ENCODE measurements at regions not wholly inside any gene's neighbourhood (a gene's known extent, or its start where the extent isn't known, plus 50 kb on each side); places are given as distances from the start of the nearest gene placed in this dataset.

DNA sequence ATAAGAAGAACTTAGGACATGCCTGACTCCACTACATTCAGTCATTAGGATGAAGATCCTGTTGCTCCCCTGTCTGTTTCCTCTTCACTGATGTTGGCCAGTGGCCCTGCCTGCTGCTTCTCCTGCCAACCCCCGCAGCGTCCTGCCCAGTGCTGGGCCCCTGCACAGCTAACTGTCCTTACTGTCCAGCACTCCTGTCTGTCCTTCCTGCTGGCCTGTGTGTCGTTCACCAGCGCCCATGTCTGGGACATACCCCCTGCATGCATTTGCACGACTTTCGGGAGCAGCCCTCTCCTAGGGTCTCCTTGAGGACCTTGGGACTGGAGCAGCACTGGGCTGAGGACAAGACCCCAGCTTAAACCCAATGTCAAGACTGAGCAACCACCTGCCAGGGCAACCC is 547.6 kb downstream of the BNC2 start:
- Mint-ChIP-seq H3K36me3 (ENCODE audit: insufficient read depth, unreplicated experiment) (no peaks in the 10 kb centered on the region), H3K4me1 (ENCODE audit: low read depth, unreplicated experiment) (no peaks in the 10 kb centered on the region), H3K4me3 (ENCODE audit: low read depth, unreplicated experiment) (no peak overlapping the region), H3K9me3 (ENCODE audit: low read depth, unreplicated experiment) (no peaks in the 10 kb centered on the region), H3K27ac (ENCODE audit: unreplicated experiment) (no peak overlapping the region), H3K27me3 (ENCODE audit: unreplicated experiment) (no peaks in the 10 kb centered on the region)
- no peak for DNase-seq
- CTCF ChIA-PET: no interaction called here
- TF ChIP-seq, protein P1, sequence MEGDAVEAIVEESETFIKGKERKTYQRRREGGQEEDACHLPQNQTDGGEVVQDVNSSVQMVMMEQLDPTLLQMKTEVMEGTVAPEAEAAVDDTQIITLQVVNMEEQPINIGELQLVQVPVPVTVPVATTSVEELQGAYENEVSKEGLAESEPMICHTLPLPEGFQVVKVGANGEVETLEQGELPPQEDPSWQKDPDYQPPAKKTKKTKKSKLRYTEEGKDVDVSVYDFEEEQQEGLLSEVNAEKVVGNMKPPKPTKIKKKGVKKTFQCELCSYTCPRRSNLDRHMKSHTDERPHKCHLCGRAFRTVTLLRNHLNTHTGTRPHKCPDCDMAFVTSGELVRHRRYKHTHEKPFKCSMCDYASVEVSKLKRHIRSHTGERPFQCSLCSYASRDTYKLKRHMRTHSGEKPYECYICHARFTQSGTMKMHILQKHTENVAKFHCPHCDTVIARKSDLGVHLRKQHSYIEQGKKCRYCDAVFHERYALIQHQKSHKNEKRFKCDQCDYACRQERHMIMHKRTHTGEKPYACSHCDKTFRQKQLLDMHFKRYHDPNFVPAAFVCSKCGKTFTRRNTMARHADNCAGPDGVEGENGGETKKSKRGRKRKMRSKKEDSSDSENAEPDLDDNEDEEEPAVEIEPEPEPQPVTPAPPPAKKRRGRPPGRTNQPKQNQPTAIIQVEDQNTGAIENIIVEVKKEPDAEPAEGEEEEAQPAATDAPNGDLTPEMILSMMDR (IDR thresholded peaks at IDR 0.05; ENCODE audit: unreplicated experiment): no peak
- BruUV-seq (replicated peaks): no TSS peak
- intact Hi-C loops (cut with micrococcal nuclease; ENCODE audit: unreplicated experiment): no loop called here

GRCh38 chr9:16325966-16326365 is 544.5 kb downstream of the BNC2 start:
- Mint-ChIP-seq H3K27me3 (ENCODE audit: unreplicated experiment) (no peaks in the 10 kb centered on the region), H3K9me3 (ENCODE audit: low read depth, unreplicated experiment) (no peaks in the 10 kb centered on the region), H3K4me1 (ENCODE audit: low read depth, unreplicated experiment) (no peaks in the 10 kb centered on the region), H3K36me3 (ENCODE audit: insufficient read depth, unreplicated experiment) (no peaks in the 10 kb centered on the region), H3K27ac (ENCODE audit: unreplicated experiment) (no peak overlapping the region), H3K4me3 (ENCODE audit: low read depth, unreplicated experiment) (no peak overlapping the region)
- intact Hi-C loops (cut with micrococcal nuclease; ENCODE audit: unreplicated experiment): no loop called here
- TF ChIP-seq, protein P1 (IDR thresholded peaks at IDR 0.05; ENCODE audit: unreplicated experiment): no peak
- BruUV-seq (replicated peaks): no TSS peak
- no peak for DNase-seq
- CTCF ChIA-PET: no interaction called here

- intact Hi-C loops (cut with micrococcal nuclease; ENCODE audit: unreplicated experiment): no loop called here
- Mint-ChIP-seq H3K36me3 (ENCODE audit: insufficient read depth, unreplicated experiment) (no peaks in the 10 kb centered on the region), H3K9me3 (ENCODE audit: low read depth, unreplicated experiment) (peaks cover 2% of the 10 kb centered on the region), H3K27ac (ENCODE audit: unreplicated experiment) (no peak overlapping the region), H3K27me3 (ENCODE audit: unreplicated experiment) (no peaks in the 10 kb centered on the region), H3K4me3 (ENCODE audit: low read depth, unreplicated experiment) (no peak overlapping the region), H3K4me1 (ENCODE audit: low read depth, unreplicated experiment) (no peaks in the 10 kb centered on the region)
- no TSS peak for BruUV-seq (replicated peaks)
- no peak for DNase-seq
- TF ChIP-seq, protein P1 (IDR thresholded peaks at IDR 0.05; ENCODE audit: unreplicated experiment): no peak
- CTCF ChIA-PET: no interaction called here
Measured at GRCh38 chr9:16328349-16328748, 542.1 kb downstream of the BNC2 start.

- Mint-ChIP-seq H3K4me1 (ENCODE audit: low read depth, unreplicated experiment) (no peaks in the 10 kb centered on the region), H3K36me3 (ENCODE audit: insufficient read depth, unreplicated experiment) (peaks cover 4% of the 10 kb centered on the region), H3K4me3 (ENCODE audit: low read depth, unreplicated experiment) (no peak overlapping the region), H3K27ac (ENCODE audit: unreplicated experiment) (no peak overlapping the region), H3K9me3 (ENCODE audit: low read depth, unreplicated experiment) (peaks cover 2% of the 10 kb centered on the region), H3K27me3 (ENCODE audit: unreplicated experiment) (no peaks in the 10 kb centered on the region)
- TF ChIP-seq, protein P1 (IDR thresholded peaks at IDR 0.05; ENCODE audit: unreplicated experiment): no peak
- BruUV-seq (replicated peaks): no TSS peak
- DNase-seq: no peak
- CTCF ChIA-PET: no interaction called here
- intact Hi-C loops (cut with micrococcal nuclease; ENCODE audit: unreplicated experiment): no loop called here
Measured at GRCh38 chr9:16329671-16330113, 540.8 kb downstream of the BNC2 start.
